Natural killer cell (primary cell): ENCODE measurements at regions not wholly inside any gene's neighbourhood (a gene's known extent, or its start where the extent isn't known, plus 50 kb on each side); places are given as distances from the start of the nearest gene placed in this dataset.

ENCODE experiments used
- ATAC-seq, 3 donors: fragments of 150-1000 bp in 2 of 3; fragments of 200-7000 bp in 1 of 3; cut with Tn5 transposase; 1 replicate in 1 of 3; 2 replicates in 2 of 3; pipeline ENCODE4 v1.10.0; 2021; ENCODE audit warnings: mild to moderate bottlenecking in 2 of 3, moderate library complexity in 2 of 3
- DNase-seq, 2 donors: peaks; one replicate each; pipeline versions ENCODE4 v3.0.0 to v3.0.0-alpha.2; 2013 to 2021; ENCODE audit warnings: mixed read lengths in 1 of 2
- H3K27ac ChIP-seq: one replicate; pipeline ENCODE4 v1.5.1; 2013; ENCODE audit warnings: mild to moderate bottlenecking, low read length
- H3K27me3 ChIP-seq: one replicate; pipeline ENCODE4 v1.6.1; 2013; ENCODE audit warnings: low read length; ENCODE audit not compliant: control insufficient read depth, insufficient read depth
- H3K36me3 ChIP-seq: one replicate; pipeline ENCODE4 v1.6.1; 2013; ENCODE audit warnings: low read length; ENCODE audit not compliant: control insufficient read depth, insufficient read depth
- H3K4me1 ChIP-seq: one replicate; pipeline ENCODE4 v1.6.1; 2013; ENCODE audit warnings: low read length; ENCODE audit not compliant: control insufficient read depth, insufficient read depth
- H3K4me3 ChIP-seq: one replicate; pipeline ENCODE4 v1.5.1; 2013; ENCODE audit warnings: low read length
- H3K9me3 ChIP-seq: one replicate; pipeline ENCODE4 v1.6.1; 2013; ENCODE audit warnings: low read length; ENCODE audit not compliant: control insufficient read depth, insufficient read depth
- H3K27ac Mint-ChIP-seq, 2 donors: one replicate each; pipeline ENCODE4 v1.8.0; 2022; ENCODE audit warnings: mild to moderate bottlenecking in 2 of 2, mixed read lengths in 2 of 2, moderate library complexity in 1 of 2
- H3K27me3 Mint-ChIP-seq, 2 donors: one replicate each; pipeline ENCODE4 v1.8.0; 2022; ENCODE audit warnings: low read depth in 2 of 2, mixed read lengths in 2 of 2
- H3K36me3 Mint-ChIP-seq: one replicate; pipeline ENCODE4 v1.8.0; 2022; ENCODE audit warnings: mixed read lengths
- H3K4me1 Mint-ChIP-seq, 2 donors: one replicate each; pipeline ENCODE4 v1.8.0; 2022; ENCODE audit warnings: mixed read lengths in 2 of 2
- H3K4me3 Mint-ChIP-seq: one replicate; pipeline ENCODE4 v1.8.0; 2022; ENCODE audit warnings: mild to moderate bottlenecking, moderate library complexity, mixed read lengths
- H3K9me3 Mint-ChIP-seq, 2 donors: one replicate each; pipeline ENCODE4 v1.8.0; 2022; ENCODE audit warnings: mixed read lengths in 2 of 2
- CTCF ChIP-seq: fragments of 200-600 bp; IDR thresholded peaks from one replicate; pipeline ENCODE4 v1.8.0; 2022; ENCODE audit warnings: antibody characterized with exemption
- WGBS: methylation state at CpG from one replicate; pipeline ENCODE4 v1.1.7; 2013; ENCODE audit warnings: missing lambda C conversion rate; ENCODE audit not compliant: insufficient coverage; 5-methylcytosine and 5-hydroxymethylcytosine counted together
- intact Hi-C: fragments of 100-400 bp; cut with micrococcal nuclease; formaldehyde crosslinking; loops from one replicate; pipeline ENCODE4 v1.14.2; 2022

- Mint-ChIP-seq H3K27me3 (no peaks in the 10 kb centered on the region), H3K4me1 (no peaks in the 10 kb centered on the region), H3K27ac (no peak overlapping the region), H3K36me3 (no peaks in the 10 kb centered on the region), H3K9me3 (no peaks in the 10 kb centered on the region), H3K4me3 (no peak overlapping the region)
- H3K36me3 ChIP-seq: no peaks in the 10 kb centered on the region
- no peak overlapping the region for H3K4me3 ChIP-seq
- no peak overlapping the region for H3K27ac ChIP-seq
- DNase-seq (no peak), ATAC-seq (no peak)
- intact Hi-C loops: no loop called here
- no peaks in the 10 kb centered on the region for H3K4me1 ChIP-seq
- no peaks in the 10 kb centered on the region for H3K9me3 ChIP-seq
- no peak for TF ChIP-seq CTCF
- no peaks in the 10 kb centered on the region for H3K27me3 ChIP-seq
- 100% methylated on average over 1 of the region's 2 CpGs for WGBS
Observed at GRCh38 chrX:46367491-46367890, 177.7 kb downstream of the ZNF674 start.

DNA sequence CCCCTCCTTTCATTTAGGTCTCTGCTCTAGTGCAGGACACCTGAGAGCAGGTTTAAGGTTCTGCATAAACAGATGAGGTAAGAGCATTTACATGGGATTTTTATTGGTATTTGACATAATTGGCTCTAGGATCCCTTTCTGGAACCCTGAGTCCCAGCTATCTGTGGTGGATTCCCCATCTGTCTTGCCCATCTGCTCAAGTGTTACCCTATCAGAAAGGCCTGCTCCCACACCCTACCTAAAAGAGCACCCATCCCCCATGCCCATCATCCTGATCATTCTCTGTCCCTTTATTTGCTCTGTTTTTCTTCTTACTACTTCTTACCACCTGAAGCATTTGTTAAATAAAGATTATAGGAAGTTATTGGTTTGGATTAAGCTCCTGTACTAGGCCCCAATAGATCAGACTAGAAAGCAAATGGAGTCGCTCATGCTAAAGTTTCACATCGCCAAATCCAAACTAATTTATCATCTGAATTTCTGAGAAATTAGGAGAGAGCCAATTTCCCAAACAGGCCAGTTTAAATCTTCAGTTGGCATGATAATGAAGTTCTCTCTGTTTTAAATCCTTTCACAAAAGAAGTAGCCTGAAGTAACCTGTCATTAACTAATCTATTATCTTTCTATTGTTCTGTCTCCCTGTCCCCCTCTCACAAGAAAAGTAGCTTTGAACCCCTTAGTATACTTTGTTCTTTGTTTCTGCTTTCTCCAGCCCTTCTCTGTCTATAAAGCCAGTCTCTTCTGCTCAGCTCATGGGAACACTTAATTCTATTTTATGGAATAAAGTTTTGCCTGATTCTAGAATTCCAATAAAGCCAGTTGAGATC, 178.6 kb downstream of the ZNF674 start:
- Histone ChIP-seq H3K36me3 (no peaks in the 10 kb centered on the region), H3K27ac (no peak overlapping the region), H3K9me3 (no peaks in the 10 kb centered on the region), H3K27me3 (no peaks in the 10 kb centered on the region), H3K4me1 (no peaks in the 10 kb centered on the region), H3K4me3 (no peak overlapping the region)
- H3K4me3 Mint-ChIP-seq: no peak overlapping the region
- H3K36me3 Mint-ChIP-seq: no peaks in the 10 kb centered on the region
- TF ChIP-seq CTCF: no peak
- no peaks in the 10 kb centered on the region for H3K9me3 Mint-ChIP-seq
- DNase-seq (no peak), ATAC-seq (no peak)
- no peaks in the 10 kb centered on the region for H3K4me1 Mint-ChIP-seq
- intact Hi-C loops: no loop called here
- 90% methylated on average over 2 of the region's 2 CpGs for WGBS
- no peak overlapping the region for H3K27ac Mint-ChIP-seq
- H3K27me3 Mint-ChIP-seq: no peaks in the 10 kb centered on the region

- Mint-ChIP-seq H3K27me3 (peaks cover 0 to 26% of the 10 kb centered on the region in 2 donors), H3K9me3 (no peaks in the 10 kb centered on the region), H3K27ac (no peak overlapping the region), H3K4me3 (no peak overlapping the region), H3K4me1 (no peaks in the 10 kb centered on the region), H3K36me3 (no peaks in the 10 kb centered on the region)
- intact Hi-C loops: no loop called here
- ATAC-seq (no peak), DNase-seq (no peak)
- H3K27me3 ChIP-seq: no peaks in the 10 kb centered on the region
- no peaks in the 10 kb centered on the region for H3K4me1 ChIP-seq
- H3K9me3 ChIP-seq: no peaks in the 10 kb centered on the region
- no peak for TF ChIP-seq CTCF
- no peaks in the 10 kb centered on the region for H3K36me3 ChIP-seq
- H3K4me3 ChIP-seq: no peak overlapping the region
- no peak overlapping the region for H3K27ac ChIP-seq
- 87% methylated on average over 1 of the region's 1 CpG for WGBS
Observed at GRCh38 chrX:46354481-46354880, 190.7 kb downstream of the ZNF674 start.
